Stomach (tissue), 4 donors: ENCODE measurements at regions not wholly inside any gene's neighbourhood (a gene's known extent, or its start where the extent isn't known, plus 50 kb on each side); places are given as distances from the start of the nearest gene placed in this dataset.

Experiments
- CTCF ChIP-seq, 7 experiments: fragments of 450-650 bp in 4 of 7; fragments of 200-600 bp in 3 of 7; sonication (generic) in 3 of 7; IDR thresholded peaks; one replicate each; pipeline ENCODE4 v1.5.1; 2016 to 2019; ENCODE audit warnings: antibody characterized with exemption in 7 of 7, control low read depth in 2 of 7, mild to moderate bottlenecking in 1 of 7
- EP300 ChIP-seq: sonication (generic); formaldehyde crosslinking; IDR thresholded peaks from one replicate; pipeline ENCODE4 v1.6.1; 2017; ENCODE audit warnings: antibody characterized with exemption
- POLR2A ChIP-seq, 4 donors: fragments of 450-650 bp; IDR thresholded peaks; one replicate each; pipeline ENCODE4 v1.6.1; 2016; ENCODE audit warnings: antibody characterized with exemption in 4 of 4, control low read depth in 2 of 4, mild to moderate bottlenecking in 1 of 4, moderate library complexity in 1 of 4
- POLR2AphosphoS5 ChIP-seq, 3 donors: sonication (generic); formaldehyde crosslinking; IDR thresholded peaks; one replicate each; pipeline ENCODE4 v1.6.1; 2016; ENCODE audit warnings: antibody characterized with exemption in 3 of 3

GRCh38 chr18:40760251-40760650 lies 1194.8 kb upstream of the PIK3C3 start:
- no peak for TF ChIP-seq CTCF (IDR thresholded peaks at IDR 0.05)
- TF ChIP-seq POLR2A (IDR thresholded peaks at IDR 0.05), result no peak
- no peak for TF ChIP-seq EP300
- TF ChIP-seq POLR2AphosphoS5 (IDR thresholded peaks at IDR 0.05), result no peak
